Spleen (tissue), 7 donors: ENCODE measurements at regions not wholly inside any gene's neighbourhood (a gene's known extent, or its start where the extent isn't known, plus 50 kb on each side); places are given as distances from the start of the nearest gene placed in this dataset.

Experiments
- CTCF ChIP-seq, 11 experiments: fragments of 200-600 bp in 7 of 11; fragments of 450-650 bp in 4 of 11; sonication (generic) in 4 of 11; IDR thresholded peaks in 8 of 11; conservative IDR thresholded peaks in 3 of 11; 1 replicate in 7 of 11; 2 replicates in 4 of 11; pipeline versions ENCODE4 v1.4.0 to v1.8.0; 2016 to 2021; ENCODE audit warnings: antibody characterized with exemption in 11 of 11, inconsistent platforms in 4 of 11, mild to moderate bottlenecking in 1 of 11
- POLR2A ChIP-seq, 3 donors: fragments of 450-650 bp; IDR thresholded peaks; one replicate each; pipeline ENCODE4 v1.5.1; 2017; ENCODE audit warnings: antibody characterized with exemption in 3 of 3, mild to moderate bottlenecking in 1 of 3
- POLR2AphosphoS5 ChIP-seq, 3 donors: sonication (generic); formaldehyde crosslinking; IDR thresholded peaks; one replicate each; pipeline ENCODE4 v1.5.1; 2017; ENCODE audit warnings: antibody characterized with exemption in 3 of 3
- donor health status: DM: no; HTN: no; CAD: no; lungs with moderate emphysema.
- donor health status: DM: no; HTN: no; CAD: no.
- donor health status: DM: no; HTN: no; CAD: no.

- no peak for TF ChIP-seq POLR2AphosphoS5 (IDR thresholded peaks at IDR 0.05)
- TF ChIP-seq CTCF (IDR thresholded peaks at IDR 0.05 in 8 of 11, conservative IDR thresholded peaks at IDR 0.05 in 3 of 11), result no peak
- TF ChIP-seq POLR2A (IDR thresholded peaks at IDR 0.05), result no peak
These were observed 49.9 kb upstream of the WNT7B start for GRCh38 chr22:46026899-46027210.
